Right lobe of liver (tissue), 4 donors: ENCODE measurements at regions not wholly inside any gene's neighbourhood (a gene's known extent, or its start where the extent isn't known, plus 50 kb on each side); places are given as distances from the start of the nearest gene placed in this dataset.

Experiments used
- CTCF ChIP-seq, 4 donors: fragments of 200-600 bp in 3 of 4; fragments of 450-650 bp in 1 of 4; IDR thresholded peaks; one replicate each; pipeline versions ENCODE4 v1.5.1 to v1.8.0; 2016 to 2022; ENCODE audit warnings: antibody characterized with exemption in 4 of 4, mild to moderate bottlenecking in 2 of 4
- POLR2A ChIP-seq: fragments of 450-650 bp; IDR thresholded peaks from one replicate; pipeline ENCODE4 v1.6.1; 2017; ENCODE audit warnings: antibody characterized with exemption, mild to moderate bottlenecking
- donor health status: DM: no; HTN: no; CAD: no.
- donor health status: DM: no; HTN: no; CAD: no.
- donor health status: DM: no; HTN: yes; CAD: no.

GRCh38 chr1:95703046-95703445 lies 469.0 kb downstream of the RWDD3 start:
- no peak for TF ChIP-seq CTCF (IDR thresholded peaks at IDR 0.05)
- TF ChIP-seq POLR2A, result no peak
